Heart left ventricle (tissue), 16 donors: ENCODE measurements at regions not wholly inside any gene's neighbourhood (a gene's known extent, or its start where the extent isn't known, plus 50 kb on each side); places are given as distances from the start of the nearest gene placed in this dataset.

Experiments used
- ATAC-seq, 4 donors: fragments of 200-7000 bp; cut with Tn5 transposase; one replicate each; pipeline ENCODE4 v1.9.1; 2020 to 2022; ENCODE audit warnings: moderate library complexity in 4 of 4, mild to moderate bottlenecking in 3 of 4, moderate number of reproducible peaks in 1 of 4
- DNase-seq, 5 donors: peaks; one replicate each; pipeline ENCODE4 v3.0.0-alpha.2; 2020
- H3K27ac ChIP-seq, 12 donors: fragments of 200-600 bp; sonication (generic) in 4 of 12; one replicate each; pipeline versions ENCODE4 v1.5.0 to v1.8.0; 2016 to 2022; ENCODE audit warnings: mild to moderate bottlenecking in 2 of 12
- H3K27me3 ChIP-seq, 9 donors: fragments of 200-600 bp; sonication (generic) in 2 of 9; one replicate each; pipeline versions ENCODE4 v1.5.1 to v1.8.0; 2016 to 2022; ENCODE audit warnings: mild to moderate bottlenecking in 3 of 9
- H3K36me3 ChIP-seq, 9 donors: fragments of 200-600 bp; sonication (generic) in 2 of 9; one replicate each; pipeline versions ENCODE4 v1.5.0 to v1.8.0; 2018 to 2022; ENCODE audit warnings: mild to moderate bottlenecking in 2 of 9
- H3K4me1 ChIP-seq, 12 donors: fragments of 200-600 bp; sonication (generic) in 4 of 12; one replicate each; pipeline versions ENCODE4 v1.5.0 to v1.8.0; 2016 to 2022; ENCODE audit warnings: mild to moderate bottlenecking in 3 of 12
- H3K4me3 ChIP-seq, 12 donors: fragments of 200-600 bp; sonication (generic) in 4 of 12; one replicate each; pipeline versions ENCODE4 v1.5.0 to v1.8.0; 2017 to 2022; ENCODE audit warnings: mild to moderate bottlenecking in 9 of 12, moderate library complexity in 4 of 12
- H3K9me3 ChIP-seq, 12 donors: fragments of 200-600 bp; sonication (generic) in 4 of 12; one replicate each; pipeline versions ENCODE4 v1.5.0 to v1.8.0; 2016 to 2022; ENCODE audit warnings: mild to moderate bottlenecking in 1 of 12
- CTCF ChIP-seq, 12 donors: fragments of 200-600 bp; sonication (generic) in 4 of 12; IDR thresholded peaks; one replicate each; pipeline versions ENCODE4 v1.5.0 to v1.8.0; 2018 to 2022; ENCODE audit warnings: antibody characterized with exemption in 12 of 12, mild to moderate bottlenecking in 5 of 12
- POLR2A ChIP-seq, 2 donors: fragments of 450-650 bp; IDR thresholded peaks; one replicate each; pipeline ENCODE4 v1.6.1; 2017; ENCODE audit warnings: antibody characterized with exemption in 2 of 2, mild to moderate bottlenecking in 2 of 2, moderate library complexity in 2 of 2
- WGBS, 4 donors: extraction: QIAGEN DNeasy Blood & Tissue Kit in 2 of 4; methylation state at CpG; one replicate each; pipeline versions ENCODE4 v1.1.5 to v1.1.7; 2013 to 2018; 5-methylcytosine and 5-hydroxymethylcytosine counted together
- intact Hi-C, 10 donors: fragments of 100-400 bp; cut with DNase I; formaldehyde crosslinking; loops; one replicate each; pipeline versions ENCODE4 v1.11.1 to v1.14.2; 2022
- donor health status: ischemic (EF 13 %, LVEDD 7.1; RV severe dilation, severe dysfunction).
- donor health status: healthy with polysubstance abuse.
- donor health status: DM: no; HTN: yes; CAD: no.
- donor health status: DM: no; HTN: no; CAD: no.
- donor health status: ischemic (EF 25% LVEDD 6.9; RV normal size, moderate dysfunction).
- donor health status: ischemic (EF 25% LVEDD 5.7; RV mildly dilated, moderate dysfunction).
- donor health status: healthy.
- donor health status: DM: yes; HTN: yes; CAD: no.
- donor health status: ischemic (EF 35%, LVEDD 5.7; RV mildly dilated, moderate dysfunction).
- donor health status: nonischemic (EF 11% LVEDD 7.7; RV severe dilation, severe dysfunction).
- donor health status: DM: yes; HTN: yes; CAD: no.
- donor health status: PGD.
- donor health status: ischemic (EF 29% LVEDD 5.4; RV normal size, mild dysfunction).
- donor health status: nonischemic (EF 23%, LVEDD 6.1; RV moderate dilation, normal function).

- ATAC-seq (no peak), DNase-seq (no peak)
- H3K4me1 ChIP-seq, result no peaks in the 10 kb centered on the region
- H3K27ac ChIP-seq, result no peak overlapping the region
- H3K27me3 ChIP-seq, result peaks cover 0 to 4% (median 0%) of the 10 kb centered on the region in 9 donors
- no peaks in the 10 kb centered on the region for H3K9me3 ChIP-seq
- no peaks in the 10 kb centered on the region for H3K36me3 ChIP-seq
- no peak overlapping the region for H3K4me3 ChIP-seq
- 67 to 76% (median 74%) methylated on average over 11 of the region's 11 CpGs for whole genome bisulfite sequencing, 4 donors
- intact Hi-C loops, result no loop called here
- TF ChIP-seq CTCF (IDR thresholded peaks at IDR 0.05) (no peak), POLR2A (IDR thresholded peaks at IDR 0.05) (no peak)
Measured at GRCh38 chr3:182399978-182400737, 393.1 kb upstream of the ATP11B start.

GRCh38 chr3:182400838-182401237, 392.5 kb upstream of the ATP11B start:
- no peak overlapping the region for H3K4me3 ChIP-seq
- no peaks in the 10 kb centered on the region for H3K9me3 ChIP-seq
- peaks cover 0 to 4% (median 0%) of the 10 kb centered on the region in 9 donors for H3K27me3 ChIP-seq
- no peak overlapping the region for H3K27ac ChIP-seq
- TF ChIP-seq CTCF (IDR thresholded peaks at IDR 0.05), result no peak
- ATAC-seq (no peak), DNase-seq (no peak)
- WGBS, 4 donors, result 46 to 70% (median 56%) methylated on average over 2 of the region's 2 CpGs
- intact Hi-C loops, result no loop called here
- no peaks in the 10 kb centered on the region for H3K36me3 ChIP-seq
- no peaks in the 10 kb centered on the region for H3K4me1 ChIP-seq

GRCh38 chr3:182404031-182404430, 389.3 kb upstream of the ATP11B start:
- Histone ChIP-seq H3K36me3 (no peaks in the 10 kb centered on the region), H3K9me3 (no peaks in the 10 kb centered on the region), H3K4me1 (no peaks in the 10 kb centered on the region), H3K4me3 (no peak overlapping the region), H3K27ac (no peak overlapping the region), H3K27me3 (peaks cover 0 to 4% (median 0%) of the 10 kb centered on the region in 9 donors)
- TF ChIP-seq POLR2A (IDR thresholded peaks at IDR 0.05) (no peak), CTCF (IDR thresholded peaks at IDR 0.05) (no peak)
- DNase-seq, result no peak
- 71 to 84% (median 76%) methylated on average over 2 of the region's 2 CpGs for WGBS, 4 donors
- ATAC-seq, result no peak
- intact Hi-C loops, result no loop called here

GRCh38 chr3:182405759-182406158, 387.5 kb upstream of the ATP11B start:
- no peak for ATAC-seq
- H3K27me3 ChIP-seq, result peaks cover 0 to 4% (median 0%) of the 10 kb centered on the region in 9 donors
- no peak overlapping the region for H3K4me3 ChIP-seq
- DNase-seq, result no peak
- no peak for TF ChIP-seq POLR2A (IDR thresholded peaks at IDR 0.05)
- no peak for TF ChIP-seq CTCF (IDR thresholded peaks at IDR 0.05)
- H3K4me1 ChIP-seq, result no peaks in the 10 kb centered on the region
- H3K9me3 ChIP-seq, result no peaks in the 10 kb centered on the region
- intact Hi-C loops, result no loop called here
- 49 to 63% (median 52%) methylated on average over 2 of the region's 2 CpGs for WGBS, 4 donors
- no peaks in the 10 kb centered on the region for H3K36me3 ChIP-seq
- H3K27ac ChIP-seq, result no peak overlapping the region
